Mesothelial cell of epicardium (in vitro differentiated cells): ENCODE measurements at regions not wholly inside any gene's neighbourhood (a gene's known extent, or its start where the extent isn't known, plus 50 kb on each side); places are given as distances from the start of the nearest gene placed in this dataset.

ENCODE experiments used
- DNase-seq, 2 experiments: peaks; one replicate each; pipeline ENCODE4 v3.0.0; 2021; ENCODE audit warnings: low spot score in 2 of 2; ENCODE audit not compliant: unreplicated experiment in 2 of 2
- H3K27ac Mint-ChIP-seq: 2 replicates; pipeline ENCODE4 v1.8.0; 2021; ENCODE audit warnings: mixed read lengths
- H3K27me3 Mint-ChIP-seq: 2 replicates; pipeline ENCODE4 v1.8.0; 2021; ENCODE audit warnings: low read depth, mixed read lengths
- H3K36me3 Mint-ChIP-seq: 2 replicates; pipeline ENCODE4 v1.8.0; 2021; ENCODE audit warnings: mixed read lengths
- H3K4me1 Mint-ChIP-seq: 2 replicates; pipeline ENCODE4 v1.8.0; 2021; ENCODE audit warnings: mixed read lengths
- H3K4me3 Mint-ChIP-seq: 2 replicates; pipeline ENCODE4 v1.8.0; 2021; ENCODE audit warnings: mild to moderate bottlenecking, moderate library complexity, mixed read lengths
- H3K9me3 Mint-ChIP-seq: 2 replicates; pipeline ENCODE4 v1.8.0; 2021; ENCODE audit warnings: mixed read lengths
- TF ChIP-seq, protein P1 (sequence below): fragments of 200-600 bp; sonication (generic); IDR thresholded peaks from one replicate; pipeline ENCODE4 v1.5.0; 2021; ENCODE audit warnings: antibody characterized with exemption; ENCODE audit not compliant: unreplicated experiment

DNA sequence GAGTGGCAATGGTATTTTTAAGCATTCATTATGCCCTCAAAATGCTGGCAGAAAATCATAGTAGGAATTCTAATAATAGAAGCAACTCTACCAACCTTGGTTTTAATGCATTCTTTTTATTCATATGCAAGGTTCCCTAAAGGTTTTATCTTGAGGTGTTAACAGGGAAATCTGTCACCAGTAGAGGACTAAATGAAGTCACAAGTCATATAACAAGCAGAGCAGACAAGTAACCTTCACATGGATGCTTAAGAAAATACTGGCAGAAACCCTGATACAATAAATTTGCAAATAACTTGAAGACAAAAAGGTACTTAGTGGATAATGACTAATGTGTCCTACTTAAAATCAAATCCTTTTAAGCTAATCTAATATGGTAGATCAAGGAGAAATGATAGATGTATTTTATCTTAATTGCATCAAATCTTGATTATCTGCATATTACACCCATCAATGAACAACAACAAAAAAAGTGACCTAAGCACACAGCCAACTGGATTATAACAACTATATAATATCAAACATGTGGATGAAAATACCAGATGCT lies 73.3 kb downstream of the RFC3 start:
- no peak for DNase-seq
- Mint-ChIP-seq H3K27ac (no peak overlapping the region), H3K9me3 (peaks cover 39% of the 10 kb centered on the region), H3K27me3 (no peaks in the 10 kb centered on the region), H3K4me3 (no peak overlapping the region), H3K4me1 (no peaks in the 10 kb centered on the region), H3K36me3 (peaks cover 20% of the 10 kb centered on the region)
- TF ChIP-seq, protein P1, sequence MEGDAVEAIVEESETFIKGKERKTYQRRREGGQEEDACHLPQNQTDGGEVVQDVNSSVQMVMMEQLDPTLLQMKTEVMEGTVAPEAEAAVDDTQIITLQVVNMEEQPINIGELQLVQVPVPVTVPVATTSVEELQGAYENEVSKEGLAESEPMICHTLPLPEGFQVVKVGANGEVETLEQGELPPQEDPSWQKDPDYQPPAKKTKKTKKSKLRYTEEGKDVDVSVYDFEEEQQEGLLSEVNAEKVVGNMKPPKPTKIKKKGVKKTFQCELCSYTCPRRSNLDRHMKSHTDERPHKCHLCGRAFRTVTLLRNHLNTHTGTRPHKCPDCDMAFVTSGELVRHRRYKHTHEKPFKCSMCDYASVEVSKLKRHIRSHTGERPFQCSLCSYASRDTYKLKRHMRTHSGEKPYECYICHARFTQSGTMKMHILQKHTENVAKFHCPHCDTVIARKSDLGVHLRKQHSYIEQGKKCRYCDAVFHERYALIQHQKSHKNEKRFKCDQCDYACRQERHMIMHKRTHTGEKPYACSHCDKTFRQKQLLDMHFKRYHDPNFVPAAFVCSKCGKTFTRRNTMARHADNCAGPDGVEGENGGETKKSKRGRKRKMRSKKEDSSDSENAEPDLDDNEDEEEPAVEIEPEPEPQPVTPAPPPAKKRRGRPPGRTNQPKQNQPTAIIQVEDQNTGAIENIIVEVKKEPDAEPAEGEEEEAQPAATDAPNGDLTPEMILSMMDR, result no peak

DNA sequence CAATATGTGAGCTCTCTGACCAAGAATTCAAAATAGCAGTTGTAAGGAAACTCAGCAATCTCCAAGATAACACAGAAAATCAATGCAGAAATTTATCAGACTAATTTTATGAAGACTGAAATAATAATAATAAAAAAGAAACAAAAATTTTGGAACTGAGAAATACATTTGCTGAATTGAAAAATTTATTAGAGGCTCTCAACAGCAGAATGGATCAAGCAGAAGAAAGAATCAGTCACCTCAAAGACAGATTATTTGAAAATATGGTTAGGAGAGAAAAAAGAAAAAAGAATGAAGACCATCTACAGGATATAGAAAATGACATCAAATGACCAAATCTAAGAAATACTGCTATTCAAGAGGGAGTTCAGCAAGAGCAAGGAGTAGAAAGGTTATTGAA lies 75.6 kb downstream of the RFC3 start:
- TF ChIP-seq, protein P1, result no peak
- no peak overlapping the region for H3K4me3 Mint-ChIP-seq
- no peaks in the 10 kb centered on the region for H3K27me3 Mint-ChIP-seq
- no peaks in the 10 kb centered on the region for H3K4me1 Mint-ChIP-seq
- H3K27ac Mint-ChIP-seq, result no peak overlapping the region
- no peak for DNase-seq
- peaks cover 31% of the 10 kb centered on the region for H3K36me3 Mint-ChIP-seq
- peaks cover 59% of the 10 kb centered on the region for H3K9me3 Mint-ChIP-seq

GRCh38 chr13:33904431-33904830 lies 86.5 kb downstream of the RFC3 start:
- Mint-ChIP-seq H3K9me3 (peaks cover 19% of the 10 kb centered on the region), H3K27ac (no peak overlapping the region), H3K27me3 (no peaks in the 10 kb centered on the region), H3K4me3 (no peak overlapping the region), H3K36me3 (no peaks in the 10 kb centered on the region), H3K4me1 (no peaks in the 10 kb centered on the region)
- TF ChIP-seq, protein P1, result no peak
- DNase-seq, result no peak

- H3K4me3 Mint-ChIP-seq, result no peak overlapping the region
- no peaks in the 10 kb centered on the region for H3K4me1 Mint-ChIP-seq
- H3K9me3 Mint-ChIP-seq, result no peaks in the 10 kb centered on the region
- no peaks in the 10 kb centered on the region for H3K36me3 Mint-ChIP-seq
- H3K27ac Mint-ChIP-seq, result no peak overlapping the region
- DNase-seq, result no peak
- TF ChIP-seq, protein P1, result no peak
- no peaks in the 10 kb centered on the region for H3K27me3 Mint-ChIP-seq
Measured at GRCh38 chr13:33908116-33908515, 90.2 kb downstream of the RFC3 start.

GRCh38 chr13:33910255-33910654 lies 92.3 kb downstream of the RFC3 start:
- no peaks in the 10 kb centered on the region for H3K36me3 Mint-ChIP-seq
- TF ChIP-seq, protein P1, result no peak
- DNase-seq, result no peak
- no peaks in the 10 kb centered on the region for H3K27me3 Mint-ChIP-seq
- no peak overlapping the region for H3K4me3 Mint-ChIP-seq
- H3K9me3 Mint-ChIP-seq, result no peaks in the 10 kb centered on the region
- H3K27ac Mint-ChIP-seq, result no peak overlapping the region
- no peaks in the 10 kb centered on the region for H3K4me1 Mint-ChIP-seq

DNA sequence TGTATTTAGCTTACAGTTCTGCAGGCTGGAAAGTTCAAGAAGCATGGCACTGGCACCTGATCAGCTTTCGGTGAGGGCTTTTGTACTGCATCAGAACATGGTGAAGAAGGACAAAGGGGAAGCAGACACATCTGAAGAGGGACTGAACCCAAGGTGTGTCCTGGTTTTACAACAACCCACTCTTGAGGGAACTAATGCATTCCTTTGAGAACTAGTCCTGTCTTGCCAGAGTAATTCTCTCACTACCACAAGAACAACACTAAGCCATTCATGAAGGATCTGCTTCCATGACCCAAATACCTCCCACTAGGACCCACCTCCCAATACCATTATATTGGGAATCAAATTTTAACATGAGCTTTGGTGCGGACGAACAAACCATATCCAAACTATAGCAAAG lies 93.6 kb downstream of the RFC3 start:
- DNase-seq, result no peak
- H3K4me3 Mint-ChIP-seq, result no peak overlapping the region
- H3K4me1 Mint-ChIP-seq, result no peaks in the 10 kb centered on the region
- no peaks in the 10 kb centered on the region for H3K27me3 Mint-ChIP-seq
- TF ChIP-seq, protein P1, result no peak
- no peaks in the 10 kb centered on the region for H3K36me3 Mint-ChIP-seq
- H3K27ac Mint-ChIP-seq, result no peak overlapping the region
- H3K9me3 Mint-ChIP-seq, result no peaks in the 10 kb centered on the region
